Peyer's patch (tissue), 4 donors: ENCODE measurements at regions not wholly inside any gene's neighbourhood (a gene's known extent, or its start where the extent isn't known, plus 50 kb on each side); places are given as distances from the start of the nearest gene placed in this dataset.

Source experiments
- CTCF ChIP-seq, 6 experiments: fragments of 450-650 bp in 4 of 6; fragments of 200-600 bp in 2 of 6; sonication (generic) in 1 of 6; IDR thresholded peaks; one replicate each; pipeline ENCODE4 v1.5.1; 2017 to 2019; ENCODE audit warnings: antibody characterized with exemption in 6 of 6, mild to moderate bottlenecking in 3 of 6, moderate library complexity in 1 of 6
- POLR2A ChIP-seq, 2 donors: fragments of 450-650 bp; IDR thresholded peaks; one replicate each; pipeline ENCODE4 v1.5.1; 2017; ENCODE audit warnings: antibody characterized with exemption in 2 of 2, mild to moderate bottlenecking in 2 of 2, moderate library complexity in 2 of 2

- TF ChIP-seq POLR2A (IDR thresholded peaks at IDR 0.05): no peak
- TF ChIP-seq CTCF (IDR thresholded peaks at IDR 0.05): no peak
These were observed 166.7 kb upstream of the E2F7 start for GRCh38 chr12:77232045-77232444.
